BLaER1 (cell line): ENCODE measurements at regions not wholly inside any gene's neighbourhood (a gene's known extent, or its start where the extent isn't known, plus 50 kb on each side); places are given as distances from the start of the nearest gene placed in this dataset.

Experiments used
- H3K27ac ChIP-seq: shearing (Covaris generic); formaldehyde crosslinking; 2 replicates; pipeline ENCODE4 v1.8.1; 2022
- H3K27me3 ChIP-seq: shearing (Covaris generic); formaldehyde crosslinking; 2 replicates; pipeline ENCODE4 v1.8.1; 2022
- H3K36me3 ChIP-seq: shearing (Covaris generic); formaldehyde crosslinking; 2 replicates; pipeline ENCODE4 v1.8.1; 2022
- H3K4me1 ChIP-seq: shearing (Covaris generic); formaldehyde crosslinking; 2 replicates; pipeline ENCODE4 v1.8.1; 2022
- H3K4me2 ChIP-seq: shearing (Covaris generic); formaldehyde crosslinking; 2 replicates; pipeline ENCODE4 v1.8.1; 2022
- H3K4me3 ChIP-seq: shearing (Covaris generic); formaldehyde crosslinking; 2 replicates; pipeline ENCODE4 v1.8.1; 2022
- H3K9ac ChIP-seq: shearing (Covaris generic); formaldehyde crosslinking; 2 replicates; pipeline ENCODE4 v1.8.1; 2022
- H3K9me3 ChIP-seq: shearing (Covaris generic); formaldehyde crosslinking; 2 replicates; pipeline ENCODE4 v1.8.1; 2022
- H4K20me1 ChIP-seq: shearing (Covaris generic); formaldehyde crosslinking; 2 replicates; pipeline ENCODE4 v1.8.1; 2022
- Cebpa-rat ChIP-seq: shearing (Covaris generic); IDR thresholded peaks from 2 replicates; pipeline ENCODE4 v1.8.1; 2022

- Histone ChIP-seq H3K4me1 (no peaks in the 10 kb centered on the region), H3K27ac (no peak overlapping the region), H3K36me3 (no peaks in the 10 kb centered on the region), H3K4me3 (no peak overlapping the region), H3K27me3 (no peaks in the 10 kb centered on the region), H3K9me3 (no peaks in the 10 kb centered on the region), H3K9ac (no peak overlapping the region), H3K4me2 (no peak overlapping the region), H4K20me1 (no peaks in the 10 kb centered on the region)
- no peak for TF ChIP-seq Cebpa-rat
These were observed 234.4 kb downstream of the IRF8 start for GRCh38 chr16:86133377-86133776.

GRCh38 chr16:86133847-86134375 is 234.9 kb downstream of the IRF8 start:
- Histone ChIP-seq H3K4me3 (no peak overlapping the region), H3K27ac (no peak overlapping the region), H3K4me2 (no peak overlapping the region), H3K4me1 (no peaks in the 10 kb centered on the region), H3K27me3 (no peaks in the 10 kb centered on the region), H3K36me3 (no peaks in the 10 kb centered on the region), H3K9me3 (no peaks in the 10 kb centered on the region), H3K9ac (no peak overlapping the region), H4K20me1 (no peaks in the 10 kb centered on the region)
- no peak for TF ChIP-seq Cebpa-rat

GRCh38 chr16:86134802-86135461 is 236.0 kb downstream of the IRF8 start:
- Histone ChIP-seq H3K4me3 (no peak overlapping the region), H3K9ac (no peak overlapping the region), H3K4me2 (no peak overlapping the region), H3K9me3 (no peaks in the 10 kb centered on the region), H3K27ac (no peak overlapping the region), H3K36me3 (no peaks in the 10 kb centered on the region), H3K4me1 (no peaks in the 10 kb centered on the region), H4K20me1 (no peaks in the 10 kb centered on the region), H3K27me3 (no peaks in the 10 kb centered on the region)
- TF ChIP-seq Cebpa-rat: no peak

GRCh38 chr16:86137359-86137758 is 238.4 kb downstream of the IRF8 start:
- no peak overlapping the region for H3K9ac ChIP-seq
- no peaks in the 10 kb centered on the region for H3K4me1 ChIP-seq
- H3K27ac ChIP-seq: no peak overlapping the region
- H3K36me3 ChIP-seq: no peaks in the 10 kb centered on the region
- no peak overlapping the region for H3K4me3 ChIP-seq
- no peak overlapping the region for H3K4me2 ChIP-seq
- H4K20me1 ChIP-seq: no peaks in the 10 kb centered on the region
- no peaks in the 10 kb centered on the region for H3K27me3 ChIP-seq
- H3K9me3 ChIP-seq: no peaks in the 10 kb centered on the region
- TF ChIP-seq Cebpa-rat: no peak

GRCh38 chr16:86138121-86139085 is 239.4 kb downstream of the IRF8 start:
- no peak for TF ChIP-seq Cebpa-rat
- Histone ChIP-seq H3K4me2 (no peak overlapping the region), H3K27me3 (no peaks in the 10 kb centered on the region)

GRCh38 chr16:86142801-86143236 is 243.9 kb downstream of the IRF8 start:
- no peaks in the 10 kb centered on the region for H4K20me1 ChIP-seq
- no peaks in the 10 kb centered on the region for H3K36me3 ChIP-seq
- TF ChIP-seq Cebpa-rat: no peak

More at GRCh38 chr16:86138121-86139085, 239.4 kb downstream of the IRF8 start:
- no peak overlapping the region for H3K9ac ChIP-seq
- H4K20me1 ChIP-seq: no peaks in the 10 kb centered on the region
- H3K9me3 ChIP-seq: no peaks in the 10 kb centered on the region
- no peak overlapping the region for H3K4me3 ChIP-seq
- no peaks in the 10 kb centered on the region for H3K36me3 ChIP-seq
- no peak overlapping the region for H3K27ac ChIP-seq
- H3K4me1 ChIP-seq: no peaks in the 10 kb centered on the region

GRCh38 chr16:86143666-86144065 is 244.7 kb downstream of the IRF8 start:
- Histone ChIP-seq H3K9me3 (no peaks in the 10 kb centered on the region; the same call in 1 of the 2 replicates), H3K27me3 (no peaks in the 10 kb centered on the region), H3K4me1 (no peaks in the 10 kb centered on the region), H4K20me1 (no peaks in the 10 kb centered on the region), H3K27ac (no peak overlapping the region), H3K36me3 (no peaks in the 10 kb centered on the region), H3K4me3 (no peak overlapping the region), H3K9ac (no peak overlapping the region), H3K4me2 (no peak overlapping the region)
- no peak for TF ChIP-seq Cebpa-rat

More at GRCh38 chr16:86142801-86143236, 243.9 kb downstream of the IRF8 start:
- H3K27ac ChIP-seq: no peak overlapping the region
- no peak overlapping the region for H3K4me3 ChIP-seq
- no peaks in the 10 kb centered on the region for H3K4me1 ChIP-seq
- no peaks in the 10 kb centered on the region for H3K27me3 ChIP-seq
- H3K9ac ChIP-seq: no peak overlapping the region
- H3K9me3 ChIP-seq: no peaks in the 10 kb centered on the region
- H3K4me2 ChIP-seq: no peak overlapping the region

- H3K36me3 ChIP-seq: no peaks in the 10 kb centered on the region
- no peak overlapping the region for H3K27ac ChIP-seq
- no peaks in the 10 kb centered on the region for H4K20me1 ChIP-seq
- H3K4me2 ChIP-seq: no peak overlapping the region
- no peak for TF ChIP-seq Cebpa-rat
- no peak overlapping the region for H3K9ac ChIP-seq
- no peaks in the 10 kb centered on the region for H3K27me3 ChIP-seq
- no peaks in the 10 kb centered on the region; the same call in 1 of the 2 replicates for H3K9me3 ChIP-seq
- H3K4me3 ChIP-seq: no peak overlapping the region
- 0 out of 2 replicates have a peak, but pooled peaks cover 7% of the 10 kb centered on the region for H3K4me1 ChIP-seq
These were observed 246.7 kb downstream of the IRF8 start for GRCh38 chr16:86145669-86146068.

GRCh38 chr16:86150641-86151238 is 251.8 kb downstream of the IRF8 start:
- no peak overlapping the region for H3K9ac ChIP-seq
- H3K36me3 ChIP-seq: no peaks in the 10 kb centered on the region
- H3K9me3 ChIP-seq: no peaks in the 10 kb centered on the region; the same call in 1 of the 2 replicates
- TF ChIP-seq Cebpa-rat: no peak
- no peak overlapping the region for H3K27ac ChIP-seq
- no peak overlapping the region for H3K4me2 ChIP-seq
- H3K27me3 ChIP-seq: no peaks in the 10 kb centered on the region; the same call in 1 of the 2 replicates
- no peak overlapping the region for H3K4me3 ChIP-seq
- 0 out of 2 replicates have a peak, but pooled peaks cover 7% of the 10 kb centered on the region for H3K4me1 ChIP-seq
- H4K20me1 ChIP-seq: no peaks in the 10 kb centered on the region
